ENCODE measurements at regions not wholly inside any gene's neighbourhood (a gene's known extent, or its start where the extent isn't known, plus 50 kb on each side); places are given as distances from the start of the nearest gene placed in this dataset.
"Not testable (repeated sequence)": the region's sequence is repeated elsewhere in the genome, so short reads cannot be mapped to it uniquely, and the experiment has no call there.

GRCh38 chr12:91723191-91723590 lies 422.5 kb downstream of the BTG1 start:
- no peak for FAIRE-seq

GRCh38 chr12:91722072-91722471 lies 423.6 kb downstream of the BTG1 start:
- no peak for FAIRE-seq

More at GRCh38 chr12:91723191-91723590, 422.5 kb downstream of the BTG1 start:
- DNase-seq (ENCODE audit: extremely low spot score, insufficient read length, low read depth): no peak

GRCh38 chr12:91721023-91721422 lies 424.6 kb downstream of the BTG1 start:
- no peak for DNase-seq (ENCODE audit: extremely low spot score, insufficient read length, low read depth)
- FAIRE-seq: no peak

More at GRCh38 chr12:91722072-91722471, 423.6 kb downstream of the BTG1 start:
- no peak for DNase-seq (ENCODE audit: extremely low spot score, insufficient read length, low read depth)

GRCh38 chr12:91718326-91718725 lies 427.3 kb downstream of the BTG1 start:
- FAIRE-seq (no peak), DNase-seq (ENCODE audit: extremely low spot score, insufficient read length, low read depth) (no peak)

GRCh38 chr12:91717804-91718203 lies 427.8 kb downstream of the BTG1 start:
- no peak for FAIRE-seq
- DNase-seq (ENCODE audit: extremely low spot score, insufficient read length, low read depth): no peak

GRCh38 chr12:91711925-91712324 lies 433.7 kb downstream of the BTG1 start:
- DNase-seq (ENCODE audit: extremely low spot score, insufficient read length, low read depth); FAIRE-seq: not testable (repeated sequence)

GRCh38 chr12:91706466-91706865 lies 439.2 kb downstream of the BTG1 start:
- DNase-seq (ENCODE audit: extremely low spot score, insufficient read length, low read depth) (no peak), FAIRE-seq (no peak)

GRCh38 chr12:91704446-91704845 lies 441.2 kb downstream of the BTG1 start:
- DNase-seq (ENCODE audit: extremely low spot score, insufficient read length, low read depth): no peak
- no peak for FAIRE-seq

- DNase-seq (ENCODE audit: extremely low spot score, insufficient read length, low read depth) (no peak), FAIRE-seq (no peak)
These were observed 442.0 kb downstream of the BTG1 start for GRCh38 chr12:91703491-91704283.

GRCh38 chr12:91702843-91703425 lies 442.7 kb downstream of the BTG1 start:
- no peak for FAIRE-seq
- DNase-seq (ENCODE audit: extremely low spot score, insufficient read length, low read depth): no peak

GRCh38 chr12:91695964-91696363 lies 449.7 kb downstream of the BTG1 start:
- DNase-seq (ENCODE audit: extremely low spot score, insufficient read length, low read depth): no peak
- FAIRE-seq: no peak

- FAIRE-seq; DNase-seq (ENCODE audit: extremely low spot score, insufficient read length, low read depth): not testable (repeated sequence)
These were observed 450.2 kb downstream of the BTG1 start for GRCh38 chr12:91695406-91695805.

GRCh38 chr12:91690531-91690930 lies 455.1 kb downstream of the BTG1 start:
- DNase-seq (ENCODE audit: extremely low spot score, insufficient read length, low read depth) (no peak), FAIRE-seq (no peak)

- DNase-seq (ENCODE audit: extremely low spot score, insufficient read length, low read depth): no peak
- no peak for FAIRE-seq
These were observed 458.3 kb downstream of the BTG1 start for GRCh38 chr12:91687052-91688017.

- DNase-seq (ENCODE audit: extremely low spot score, insufficient read length, low read depth): no peak
These were observed 459.7 kb downstream of the BTG1 start for GRCh38 chr12:91685917-91686316.

GRCh38 chr12:91681751-91682150 lies 463.9 kb downstream of the BTG1 start:
- no peak for DNase-seq (ENCODE audit: extremely low spot score, insufficient read length, low read depth)
- no peak for FAIRE-seq

More at GRCh38 chr12:91685917-91686316, 459.7 kb downstream of the BTG1 start:
- no peak for FAIRE-seq

- DNase-seq (ENCODE audit: extremely low spot score, insufficient read length, low read depth): no peak
- no peak for FAIRE-seq
These were observed 464.8 kb downstream of the BTG1 start for GRCh38 chr12:91680864-91681263.

- no peak for FAIRE-seq
These were observed 468.1 kb downstream of the BTG1 start for GRCh38 chr12:91677556-91677955.

GRCh38 chr12:91675401-91675800 lies 470.2 kb downstream of the BTG1 start:
- FAIRE-seq: no peak

More at GRCh38 chr12:91677556-91677955, 468.1 kb downstream of the BTG1 start:
- DNase-seq (ENCODE audit: extremely low spot score, insufficient read length, low read depth): no peak

GRCh38 chr12:91672130-91672529 lies 473.5 kb downstream of the BTG1 start:
- no peak for FAIRE-seq
- DNase-seq (ENCODE audit: extremely low spot score, insufficient read length, low read depth): no peak

More at GRCh38 chr12:91675401-91675800, 470.2 kb downstream of the BTG1 start:
- no peak for DNase-seq (ENCODE audit: extremely low spot score, insufficient read length, low read depth)
